B cell (primary cell): ENCODE measurements at regions not wholly inside any gene's neighbourhood (a gene's known extent, or its start where the extent isn't known, plus 50 kb on each side); places are given as distances from the start of the nearest gene placed in this dataset.

Experiments
- ATAC-seq: fragments of 200-7000 bp; cut with Tn5 transposase; one replicate; pipeline ENCODE4 v1.10.0; 2021; ENCODE audit warnings: low read depth, mild to moderate bottlenecking, moderate number of reproducible peaks, moderate library complexity
- CTCF ChIA-PET: fragments of 350-600 bp; sonication (Branson Sonifier 250); formaldehyde crosslinking; loops from one replicate; lab custom pipeline; 2021; ENCODE audit warnings: antibody characterized with exemption, inconsistent platforms; lab: Charles Lee
- POLR2A ChIA-PET: fragments of 350-600 bp; sonication (Branson Sonifier 250); formaldehyde crosslinking; loops from one replicate; lab custom pipeline; 2021; ENCODE audit warnings: antibody characterized with exemption; lab: Charles Lee
- DNase-seq: peaks from one replicate; pipeline ENCODE4 v3.0.0; 2013
- H2AFZ ChIP-seq: 2 replicates; pipeline ENCODE4 v1.6.1; 2012; ENCODE audit warnings: mild to moderate bottlenecking, low read depth, low read length; ENCODE audit not compliant: insufficient read depth, poor library complexity, severe bottlenecking
- H3K27ac ChIP-seq, 2 donors: 1 replicate in 1 of 2; 2 replicates in 1 of 2; pipeline ENCODE4 v1.5.1; 2012 to 2013; ENCODE audit warnings: low read length in 2 of 2, mild to moderate bottlenecking in 2 of 2, moderate library complexity in 1 of 2
- H3K27me3 ChIP-seq, 4 experiments: fragments of 200-600 bp in 1 of 4; sonication (generic) in 1 of 4; replicated peaks in 1 of 4; 1 replicate in 2 of 4; 2 replicates in 2 of 4; pipeline versions ENCODE4 v1.6.1 to v1.7.0; 2013 to 2016; ENCODE audit warnings: low read length in 3 of 4, mild to moderate bottlenecking in 2 of 4, mixed read lengths in 1 of 4, moderate library complexity in 1 of 4; ENCODE audit not compliant: insufficient read depth in 4 of 4, control insufficient read depth in 3 of 4; ENCODE audit errors: control extremely low read depth in 1 of 4
- H3K36me3 ChIP-seq, 2 experiments: replicated peaks in 1 of 2; 1 replicate in 1 of 2; 2 replicates in 1 of 2; pipeline versions ENCODE4 v1.6.1 to v1.7.1; 2013; ENCODE audit warnings: low read length in 1 of 2; ENCODE audit not compliant: insufficient read depth in 2 of 2, control insufficient read depth in 1 of 2; ENCODE audit errors: control extremely low read depth in 1 of 2, extremely low read depth in 1 of 2
- H3K4me1 ChIP-seq, 2 donors: fragments of 200-600 bp in 1 of 2; sonication (generic) in 1 of 2; 1 replicate in 1 of 2; 2 replicates in 1 of 2; pipeline versions ENCODE4 v1.5.1 to v1.6.1; 2013 to 2017; ENCODE audit warnings: low read length in 2 of 2; ENCODE audit not compliant: control insufficient read depth in 2 of 2, insufficient read depth in 2 of 2
- H3K4me2 ChIP-seq: replicated peaks from 2 replicates; pipeline ENCODE3; 2012; ENCODE audit warnings: mild to moderate bottlenecking, low read depth, low read length; ENCODE audit not compliant: poor library complexity, severe bottlenecking
- H3K4me3 ChIP-seq, 5 experiments: fragments of 200-600 bp in 1 of 5; sonication (generic) in 1 of 5; 1 replicate in 3 of 5; 2 replicates in 2 of 5; pipeline versions ENCODE4 v1.5.1 to v1.7.0; 2011 to 2016; ENCODE audit warnings: low read length in 4 of 5, mild to moderate bottlenecking in 4 of 5, low read depth in 2 of 5, control low read depth in 1 of 5, moderate library complexity in 1 of 5; ENCODE audit not compliant: insufficient read depth in 1 of 5; ENCODE audit errors: control extremely low read depth in 1 of 5, extremely low read depth in 1 of 5
- H3K79me2 ChIP-seq: fragments of 200-600 bp; sonication (generic); one replicate; pipeline ENCODE4 v1.6.0; 2016; ENCODE audit warnings: low read length; ENCODE audit not compliant: control insufficient read depth, insufficient read depth
- H3K9ac ChIP-seq: fragments of 200-600 bp; sonication (generic); 2 replicates; pipeline ENCODE4 v1.6.1; 2017; ENCODE audit warnings: mild to moderate bottlenecking, low read length, moderate library complexity
- H3K9me3 ChIP-seq, 3 donors: one replicate each; pipeline versions ENCODE4 v1.6.1 to v1.7.1; 2013; ENCODE audit warnings: low read length in 2 of 3; ENCODE audit not compliant: control insufficient read depth in 2 of 3, insufficient read depth in 1 of 3; ENCODE audit errors: control extremely low read depth in 1 of 3
- H4K20me1 ChIP-seq: 2 replicates; pipeline ENCODE4 v1.6.0; 2012; ENCODE audit warnings: mild to moderate bottlenecking, low read length; ENCODE audit not compliant: insufficient read depth, control insufficient read depth, poor library complexity, severe bottlenecking
- H3K27ac Mint-ChIP-seq: one replicate; pipeline ENCODE4 v1.8.0; 2021; ENCODE audit warnings: mixed read lengths
- H3K27me3 Mint-ChIP-seq: one replicate; pipeline ENCODE4 v1.8.0; 2021; ENCODE audit warnings: mixed read lengths
- H3K4me1 Mint-ChIP-seq: one replicate; pipeline ENCODE4 v1.8.0; 2021; ENCODE audit warnings: mixed read lengths
- H3K4me3 Mint-ChIP-seq: one replicate; pipeline ENCODE4 v1.8.0; 2021; ENCODE audit warnings: mixed read lengths
- H3K9me3 Mint-ChIP-seq: one replicate; pipeline ENCODE4 v1.8.0; 2022; ENCODE audit warnings: mixed read lengths; ENCODE audit not compliant: insufficient read depth
- CTCF ChIP-seq: fragments of 200-600 bp; IDR thresholded peaks from one replicate; pipeline ENCODE4 v1.8.0; 2022; ENCODE audit warnings: antibody characterized with exemption, mild to moderate bottlenecking
- EZH2 ChIP-seq: IDR thresholded peaks from 2 replicates; pipeline ENCODE4 v1.6.1; 2012; ENCODE audit warnings: borderline replicate concordance, low read depth, mild to moderate bottlenecking, moderate library complexity, low read length; ENCODE audit not compliant: insufficient read depth, poor library complexity, severe bottlenecking
- WGBS: methylation state at CpG from one replicate; pipeline ENCODE4 v1.1.5; 2013; ENCODE audit warnings: missing lambda C conversion rate; ENCODE audit not compliant: insufficient coverage; 5-methylcytosine and 5-hydroxymethylcytosine counted together
- intact Hi-C: fragments of 100-400 bp; cut with micrococcal nuclease; formaldehyde crosslinking; loops from one replicate; pipeline ENCODE4 v1.10.0; 2022

GRCh38 chr2:219946529-219946928 lies 319.1 kb downstream of the SLC4A3 start:
- no peak overlapping the region for H3K4me3 Mint-ChIP-seq
- intact Hi-C loops = no loop called here
- H4K20me1 ChIP-seq = no peaks in the 10 kb centered on the region
- H3K27ac ChIP-seq = no peak overlapping the region
- ChIA-PET CTCF (interaction anchor here (0.7 kb wide), 1 partner anchor 904 kb away, joined by 3 read pairs; no protein-coding TSS in a partner anchor), POLR2A (no interaction called here)
- H3K9me3 ChIP-seq = no peaks in the 10 kb centered on the region
- no peaks in the 10 kb centered on the region for H3K36me3 ChIP-seq
- no peaks in the 10 kb centered on the region for H3K9me3 Mint-ChIP-seq
- ATAC-seq = no peak
- H3K4me1 ChIP-seq = no peaks in the 10 kb centered on the region
- no peaks in the 10 kb centered on the region for H3K27me3 Mint-ChIP-seq
- H3K27me3 ChIP-seq = no peaks in the 10 kb centered on the region
- H3K27ac Mint-ChIP-seq = no peak overlapping the region
- TF ChIP-seq CTCF (no peak), EZH2 (no peak)
- H3K79me2 ChIP-seq = no peaks in the 10 kb centered on the region
- H3K4me3 ChIP-seq = no peak overlapping the region
- no peak for DNase-seq
- no peaks in the 10 kb centered on the region for H3K4me1 Mint-ChIP-seq
- no peak overlapping the region for H2AFZ ChIP-seq
- H3K9ac ChIP-seq = no peak overlapping the region
- H3K4me2 ChIP-seq = no peak overlapping the region

- Histone ChIP-seq H3K36me3 (no peaks in the 10 kb centered on the region), H3K4me1 (no peaks in the 10 kb centered on the region), H3K27ac (no peak overlapping the region), H2AFZ (no peak overlapping the region), H4K20me1 (no peaks in the 10 kb centered on the region), H3K9me3 (no peaks in the 10 kb centered on the region), H3K9ac (no peak overlapping the region), H3K4me3 (no peak overlapping the region), H3K4me2 (no peak overlapping the region), H3K79me2 (no peaks in the 10 kb centered on the region), H3K27me3 (no peaks in the 10 kb centered on the region)
- H3K4me1 Mint-ChIP-seq = no peaks in the 10 kb centered on the region
- no peaks in the 10 kb centered on the region for H3K27me3 Mint-ChIP-seq
- H3K27ac Mint-ChIP-seq = no peak overlapping the region
- ChIA-PET CTCF (no interaction called here), POLR2A (no interaction called here)
- ATAC-seq (no peak), DNase-seq (no peak)
- no peak for TF ChIP-seq CTCF
- no peak for TF ChIP-seq EZH2
- intact Hi-C loops = no loop called here
- no CpG with 5 or more reads among the region's 3 CpGs for WGBS
- H3K9me3 Mint-ChIP-seq = no peaks in the 10 kb centered on the region
- no peak overlapping the region for H3K4me3 Mint-ChIP-seq
Measured at GRCh38 chr2:219947575-219947974, 320.1 kb downstream of the SLC4A3 start.
